A204.1 (cell line): ENCODE measurements at regions not wholly inside any gene's neighbourhood (a gene's known extent, or its start where the extent isn't known, plus 50 kb on each side); places are given as distances from the start of the nearest gene placed in this dataset.
"Not testable (repeated sequence)": the region's sequence is repeated elsewhere in the genome, so short reads cannot be mapped to it uniquely, and the experiment has no call there.

Experiments
- FAIRE-seq: peaks from 2 replicates; lab custom pipeline; 2012; peaks lifted over from hg19 to GRCh38; lab: Jason Lieb, UNC

DNA sequence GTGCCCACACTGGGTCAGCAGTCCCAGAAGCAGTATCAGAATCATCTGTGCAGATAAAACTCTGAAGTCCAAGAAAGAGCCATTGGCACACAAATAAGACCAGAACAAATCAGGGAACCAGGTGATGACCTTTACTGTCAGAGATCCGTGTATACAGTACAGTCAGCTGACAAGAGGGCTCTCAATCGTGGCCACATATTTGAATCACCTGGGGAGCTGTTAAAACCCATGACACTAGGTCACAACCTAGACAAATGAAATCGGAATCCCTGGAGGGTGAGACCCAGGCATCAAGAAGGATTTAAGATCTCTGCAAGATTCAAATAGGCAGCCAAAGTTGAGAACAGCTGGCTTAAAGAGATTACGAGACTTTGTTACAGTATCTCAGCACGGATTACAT is 807.1 kb downstream of the RNF144A start:
- FAIRE-seq, result no peak

DNA sequence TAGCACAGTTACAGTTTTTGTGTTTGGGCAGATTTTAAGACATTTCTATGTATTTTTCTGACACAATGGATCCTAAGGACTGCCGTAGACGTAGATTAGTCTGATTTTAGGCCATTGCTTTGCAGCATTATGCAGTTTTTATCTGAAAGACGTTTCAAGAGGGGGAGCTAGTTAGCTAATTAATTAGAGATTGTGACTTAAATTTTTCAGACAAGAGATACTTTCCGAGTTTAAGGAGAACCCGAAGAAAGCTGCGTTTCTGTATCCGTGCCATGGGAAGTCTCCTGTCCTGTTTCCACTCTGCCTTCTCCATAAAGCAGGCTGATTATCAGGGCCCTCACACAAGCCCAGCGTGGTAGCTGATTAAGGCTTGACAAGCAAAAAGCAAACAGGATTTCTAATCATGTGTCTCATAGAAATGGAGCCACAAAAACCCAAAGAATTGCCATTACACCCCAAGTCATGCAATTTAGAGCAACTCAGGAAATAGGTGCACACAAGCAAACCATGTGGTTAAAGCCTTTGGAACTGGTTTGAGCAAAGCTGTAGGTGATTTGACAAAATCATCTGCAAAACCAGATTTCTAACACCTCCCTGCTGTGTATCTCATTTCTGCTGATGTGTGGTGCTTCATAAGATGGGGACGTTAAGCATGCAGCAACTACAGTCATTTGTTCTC is 808.1 kb downstream of the RNF144A start:
- FAIRE-seq, result no peak

DNA sequence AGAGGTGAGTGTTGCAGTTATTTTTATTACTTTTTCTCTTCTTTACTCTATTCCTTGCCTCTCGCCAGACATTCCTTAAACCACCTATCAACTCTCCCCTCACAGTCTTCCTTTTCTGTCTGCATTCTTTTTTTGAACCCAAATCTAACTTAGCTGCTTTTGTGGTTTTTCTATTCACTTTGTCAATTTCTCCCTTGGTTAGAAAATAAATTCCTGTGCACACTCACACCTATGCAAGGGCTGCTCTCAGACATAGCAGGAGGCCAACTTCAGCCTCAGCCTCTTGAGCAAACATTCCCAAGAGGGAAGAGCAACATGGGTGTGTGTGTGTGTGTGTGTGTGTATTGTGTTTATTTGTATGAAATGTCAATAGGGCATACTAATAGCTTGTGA is 808.6 kb downstream of the RNF144A start:
- FAIRE-seq, result no peak

DNA sequence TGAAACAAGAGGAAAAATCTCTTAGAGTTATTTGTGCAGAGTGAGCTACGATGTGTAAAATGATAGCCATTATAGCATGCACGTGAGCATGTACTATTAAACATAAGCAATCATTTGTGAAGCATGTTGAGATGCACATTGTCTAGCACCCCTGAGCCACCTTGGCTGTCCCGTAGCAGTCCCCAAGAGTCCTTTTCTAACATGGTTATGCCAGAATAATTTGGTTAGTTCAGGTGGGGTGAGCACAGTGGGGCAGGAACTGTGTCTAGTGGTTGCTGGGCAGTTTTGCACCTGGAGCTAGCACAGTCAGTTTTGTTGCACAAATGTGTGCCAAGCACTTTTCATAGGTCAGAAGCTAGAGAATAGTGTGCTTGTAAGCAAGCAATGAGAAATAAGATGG is 809.8 kb downstream of the RNF144A start:
- no peak for FAIRE-seq

DNA sequence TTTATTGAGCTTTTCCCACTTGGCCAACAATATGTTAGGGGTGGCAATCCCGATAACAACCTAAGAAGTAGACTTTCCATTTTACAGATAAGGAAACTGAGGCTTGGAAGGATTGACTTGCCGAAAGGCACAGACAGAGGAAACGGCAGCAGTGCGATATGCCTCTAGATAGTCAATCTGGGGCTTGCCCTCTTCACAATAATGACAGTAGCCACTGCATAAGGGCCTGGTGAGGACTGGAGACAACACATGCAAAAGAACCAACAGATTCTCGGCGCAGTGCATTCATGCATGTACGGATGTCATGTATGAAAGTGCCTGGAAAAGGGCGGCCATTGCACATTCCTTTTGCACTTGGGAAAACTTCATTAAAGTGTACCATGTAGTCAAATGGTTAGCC is 811.2 kb downstream of the RNF144A start:
- FAIRE-seq, result no peak

DNA sequence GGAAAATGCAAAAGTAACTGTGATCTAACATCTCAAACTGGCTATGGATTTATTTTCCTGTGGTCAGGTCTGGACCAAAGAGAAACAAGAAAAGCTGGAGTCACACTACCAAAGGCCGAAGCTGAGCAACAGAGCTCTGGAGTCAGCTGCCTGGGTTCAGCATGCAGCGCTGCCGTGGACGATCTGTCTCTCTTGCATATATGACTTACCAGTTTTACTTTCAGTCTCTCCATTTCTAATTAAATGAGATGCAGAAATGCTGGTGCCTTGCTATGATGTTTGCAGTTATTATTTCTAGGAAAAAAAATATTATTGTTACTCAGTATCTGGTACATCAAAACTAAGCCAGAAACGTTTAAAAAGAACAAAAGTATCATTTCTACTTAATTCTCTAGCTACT is 813.2 kb downstream of the RNF144A start:
- FAIRE-seq, result no peak

DNA sequence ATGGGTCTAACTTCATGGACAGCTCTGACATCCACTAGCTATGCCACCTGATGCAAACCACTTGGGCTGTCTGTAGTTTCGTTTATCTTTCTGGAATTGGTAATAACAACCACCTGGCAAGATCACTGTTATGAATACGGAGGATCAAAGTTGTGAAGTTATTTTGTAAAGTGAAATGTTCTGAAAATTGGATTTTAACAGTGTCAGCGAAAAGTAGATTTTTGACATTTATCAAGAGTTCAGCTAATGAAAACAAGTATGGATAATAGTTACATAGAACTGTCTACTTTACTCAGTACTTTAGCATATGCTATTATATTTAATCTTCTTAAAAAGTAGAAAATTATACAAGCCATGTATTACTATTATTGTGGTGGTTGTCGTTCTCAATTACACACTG is 813.8 kb downstream of the RNF144A start:
- FAIRE-seq, result no peak

DNA sequence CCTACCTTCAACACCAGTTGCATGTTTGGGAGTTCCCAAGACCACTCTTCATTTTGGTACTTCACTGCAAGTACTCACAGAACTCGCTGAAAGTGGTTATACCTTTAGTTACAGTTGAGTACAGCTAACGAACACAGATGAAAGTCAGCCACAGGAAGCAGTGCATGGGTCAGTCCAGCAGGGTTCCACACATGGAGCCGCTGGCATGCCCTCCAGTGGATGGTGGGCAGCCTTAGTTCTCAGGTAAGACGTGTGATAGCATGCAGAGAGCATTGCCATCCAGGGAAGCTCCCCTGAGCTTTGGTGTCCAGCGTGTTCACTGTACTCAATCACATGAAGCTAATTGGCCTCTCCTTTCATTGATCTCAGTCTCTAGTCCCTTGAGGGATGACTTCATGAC is 815.3 kb downstream of the RNF144A start:
- FAIRE-seq, result no peak

DNA sequence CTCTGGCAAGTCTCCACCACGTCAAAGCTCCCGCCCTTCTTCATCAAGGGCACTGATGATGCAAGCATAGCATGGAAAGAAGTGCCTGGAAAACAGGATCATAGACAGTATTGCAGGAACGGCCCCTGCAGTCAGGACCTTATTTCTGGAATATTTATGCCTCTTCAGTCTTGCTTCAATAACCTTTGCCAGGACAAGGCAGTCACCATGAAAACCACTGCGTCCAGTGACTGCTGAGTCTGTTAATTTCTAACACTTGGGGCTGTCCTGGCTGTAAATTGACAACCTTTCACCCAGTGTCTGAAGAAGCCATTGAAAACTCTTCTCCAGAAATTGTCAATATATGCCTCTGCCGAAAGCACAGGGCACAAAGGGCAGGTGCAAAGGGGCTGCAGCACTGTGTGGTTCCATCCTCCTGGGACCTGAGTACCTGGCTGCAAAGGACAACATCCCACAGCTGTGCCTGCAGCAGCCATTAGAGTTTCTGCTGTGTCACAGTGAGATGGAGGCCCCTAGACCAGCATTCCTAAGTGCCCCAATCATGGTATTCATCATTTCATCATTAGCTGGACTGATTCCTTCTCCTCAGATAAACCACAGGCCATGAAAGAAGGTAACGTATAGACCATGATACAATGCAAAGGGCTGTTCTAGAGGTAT is 819.6 kb downstream of the RNF144A start:
- no peak for FAIRE-seq

DNA sequence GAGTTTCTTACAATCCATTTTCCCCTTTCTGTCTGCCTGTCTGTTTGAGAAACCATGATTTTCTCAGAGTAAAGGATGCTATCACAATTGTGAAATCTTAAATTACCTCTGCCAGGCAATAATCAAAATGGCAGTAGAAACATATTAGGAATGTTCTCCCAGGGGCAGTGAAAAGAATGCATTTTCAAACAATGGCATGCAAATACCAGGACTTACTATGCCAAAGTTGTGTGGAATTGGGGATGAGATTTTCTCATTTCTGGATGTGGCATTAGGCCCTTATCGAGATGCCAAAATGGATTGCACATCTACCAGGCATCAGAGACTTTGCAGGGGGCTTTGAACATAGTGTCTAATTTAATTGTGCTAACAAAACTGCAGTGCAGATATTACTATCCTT is 821.4 kb downstream of the RNF144A start:
- no peak for FAIRE-seq

DNA sequence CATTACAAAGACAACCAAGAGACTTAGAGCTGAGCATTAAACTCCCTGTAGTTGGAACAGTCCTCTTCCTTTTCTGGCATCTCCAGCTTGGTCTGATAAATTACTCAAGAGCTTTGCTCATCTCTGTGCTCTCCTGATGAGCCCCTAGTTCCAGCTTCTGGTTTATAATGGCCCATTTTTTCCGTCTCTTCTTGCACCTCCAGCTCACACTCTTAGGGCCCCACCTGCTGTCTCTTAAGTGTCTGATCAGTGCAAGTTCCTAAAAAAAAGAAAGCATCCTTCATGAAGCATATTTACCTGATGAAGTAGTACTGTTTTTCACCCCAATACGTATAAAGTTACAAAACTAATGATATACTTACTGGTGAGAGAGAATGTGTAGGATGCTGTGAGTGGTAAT is 822.9 kb downstream of the RNF144A start:
- no peak for FAIRE-seq

DNA sequence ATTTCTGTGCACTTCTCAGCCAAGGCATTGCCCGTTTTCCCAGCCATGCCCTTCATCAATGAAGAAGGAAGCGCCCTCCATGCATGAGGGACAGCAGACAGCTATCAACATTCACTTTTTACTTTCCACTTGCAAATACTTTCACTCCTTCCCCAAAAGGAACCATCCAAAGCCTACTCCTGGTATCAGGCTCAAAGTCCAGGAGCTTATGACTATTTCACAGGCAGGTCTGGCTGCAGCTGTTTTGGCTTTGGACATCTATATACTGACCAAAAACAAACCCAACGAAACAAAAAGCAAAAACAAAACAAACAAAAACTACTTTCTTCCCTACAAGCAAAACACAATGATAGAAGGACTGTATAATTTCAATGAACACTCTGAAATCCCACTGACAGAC is 825.1 kb downstream of the RNF144A start:
- no peak for FAIRE-seq

DNA sequence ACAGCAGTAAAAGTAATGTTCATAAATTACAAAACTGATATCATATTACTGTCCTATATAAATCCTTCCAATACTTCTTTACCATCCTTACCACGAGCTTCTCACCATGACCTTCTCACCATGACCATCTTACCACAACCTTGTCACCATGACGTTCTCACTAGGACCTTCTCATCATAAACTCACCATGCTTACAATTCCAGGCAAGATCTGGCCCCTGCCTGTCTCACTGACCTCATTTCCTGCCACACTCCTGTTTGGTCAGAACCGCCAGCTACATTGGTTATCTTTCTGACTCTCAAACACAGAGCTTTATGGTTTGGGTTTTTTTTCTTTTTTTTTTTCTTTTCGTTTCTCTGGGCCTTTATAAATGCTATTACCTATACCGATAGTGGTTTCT is 827.6 kb downstream of the RNF144A start:
- FAIRE-seq, result no peak

DNA sequence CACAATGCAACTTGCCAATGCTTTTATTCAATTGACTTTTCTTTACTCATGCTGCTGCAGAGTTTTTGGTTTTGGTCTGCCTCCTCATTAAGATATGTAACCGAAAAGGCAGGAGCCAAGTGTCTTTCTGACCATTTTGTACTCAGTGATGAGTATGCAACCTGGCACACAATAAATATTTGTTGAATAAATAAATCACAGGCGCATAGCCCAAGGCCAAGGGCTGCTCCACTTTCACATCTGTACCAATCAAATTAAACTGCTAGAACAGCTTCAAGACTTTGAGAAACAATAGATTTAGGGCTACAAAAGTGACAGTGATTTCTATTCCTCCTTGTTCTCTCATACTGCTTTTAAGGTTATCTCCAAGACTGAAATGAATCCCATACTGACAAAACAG is 828.2 kb downstream of the RNF144A start:
- no peak for FAIRE-seq

DNA sequence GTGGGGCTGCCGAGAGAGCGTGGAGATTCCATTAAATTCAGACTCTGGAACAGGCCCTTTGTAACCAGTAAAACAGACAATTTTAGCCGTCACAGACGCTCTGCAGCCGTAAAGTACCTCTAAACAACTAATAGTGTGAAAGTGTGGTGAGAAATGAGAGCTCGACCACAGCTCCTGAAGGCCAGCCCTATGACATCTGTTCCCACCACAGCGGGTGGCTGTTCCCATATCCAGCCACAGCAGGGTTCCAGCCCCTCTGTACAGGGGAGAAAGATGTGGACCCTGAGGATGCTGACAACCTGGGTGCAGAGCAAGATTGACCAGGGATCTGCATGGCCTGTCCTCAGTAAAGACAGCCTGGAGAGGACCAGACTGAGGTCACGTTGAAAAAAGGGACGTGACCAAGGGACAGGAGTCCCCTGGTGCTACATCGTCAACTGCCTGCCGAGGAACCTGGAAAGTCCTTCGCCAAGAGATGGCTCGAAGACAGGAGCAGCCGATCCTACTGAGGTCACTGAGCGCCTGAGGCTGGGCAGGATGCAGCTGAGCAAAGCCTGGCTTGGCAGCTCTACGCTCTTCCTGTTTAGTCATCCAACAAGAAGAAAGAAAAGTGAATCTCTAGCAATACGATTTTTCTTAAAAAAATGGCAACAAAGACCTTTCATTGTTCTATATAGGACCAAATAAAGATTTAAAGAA is 831.7 kb downstream of the RNF144A start:
- no peak for FAIRE-seq

DNA sequence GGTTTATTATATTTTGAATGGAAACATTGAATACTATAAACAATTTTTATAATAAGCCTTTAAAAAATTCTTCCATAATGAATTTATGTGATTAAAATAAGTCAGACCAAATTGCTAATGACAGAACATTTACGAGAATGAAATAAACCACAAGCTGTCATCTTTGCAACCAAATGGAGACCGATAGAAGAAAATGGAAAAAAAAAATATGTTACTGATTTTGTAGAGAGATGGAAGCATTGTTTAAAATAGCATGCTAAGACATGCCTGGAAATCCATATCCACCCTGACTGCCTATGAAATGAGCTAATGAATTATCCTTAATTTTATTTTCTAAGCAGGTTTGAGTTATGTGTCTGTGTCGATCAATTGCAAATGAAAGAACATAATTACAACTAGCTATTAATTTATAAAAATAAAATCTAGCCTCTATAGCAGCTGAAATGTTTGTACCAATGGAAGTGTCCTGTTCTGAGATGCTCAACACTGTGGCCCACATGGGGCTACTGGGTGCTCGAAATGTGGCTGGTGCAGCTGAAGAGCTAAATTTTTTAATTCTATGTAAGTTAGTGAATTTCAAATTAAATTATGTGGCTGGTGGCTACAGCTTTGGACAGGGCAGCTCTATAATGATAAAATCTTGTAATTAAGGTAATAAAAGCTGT is 832.8 kb downstream of the RNF144A start:
- no peak for FAIRE-seq

DNA sequence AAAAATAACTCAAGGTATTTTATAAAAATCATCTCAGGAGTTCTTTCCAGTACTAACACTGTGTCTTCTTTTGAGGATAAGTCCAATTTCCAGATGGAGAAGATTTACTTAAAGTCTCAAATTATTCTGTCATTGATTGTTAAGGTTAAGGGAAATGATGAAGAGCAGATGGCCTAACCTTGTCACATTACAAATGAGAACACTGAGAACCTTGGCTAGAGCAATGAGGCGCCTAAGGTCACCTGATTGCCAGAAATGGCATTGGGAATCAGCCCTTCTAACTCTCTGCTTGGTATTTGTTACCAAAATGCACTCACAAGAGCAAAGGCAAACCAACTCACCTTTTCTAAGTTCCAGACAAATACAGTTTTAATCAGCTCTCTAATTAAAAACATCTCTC is 835.1 kb downstream of the RNF144A start:
- FAIRE-seq, result no peak

DNA sequence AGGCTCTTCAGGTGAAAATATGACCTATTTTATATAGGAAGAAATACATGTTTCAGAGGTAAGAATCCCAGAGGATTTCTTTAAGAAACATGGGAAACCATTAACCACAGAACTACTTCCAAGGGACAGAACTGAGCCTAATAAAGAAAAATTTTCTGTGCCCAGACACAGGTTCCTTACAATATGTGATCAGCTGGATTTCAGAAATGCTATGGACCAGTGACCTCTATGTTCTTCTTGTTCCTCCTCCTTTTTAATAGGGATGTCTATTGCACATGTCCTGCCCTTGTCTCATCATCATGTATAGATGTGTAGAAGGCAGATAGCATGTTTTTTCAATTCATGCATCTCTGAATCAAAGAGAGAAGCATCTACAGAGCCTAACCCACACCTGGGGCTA is 836.6 kb downstream of the RNF144A start:
- FAIRE-seq, result no peak

DNA sequence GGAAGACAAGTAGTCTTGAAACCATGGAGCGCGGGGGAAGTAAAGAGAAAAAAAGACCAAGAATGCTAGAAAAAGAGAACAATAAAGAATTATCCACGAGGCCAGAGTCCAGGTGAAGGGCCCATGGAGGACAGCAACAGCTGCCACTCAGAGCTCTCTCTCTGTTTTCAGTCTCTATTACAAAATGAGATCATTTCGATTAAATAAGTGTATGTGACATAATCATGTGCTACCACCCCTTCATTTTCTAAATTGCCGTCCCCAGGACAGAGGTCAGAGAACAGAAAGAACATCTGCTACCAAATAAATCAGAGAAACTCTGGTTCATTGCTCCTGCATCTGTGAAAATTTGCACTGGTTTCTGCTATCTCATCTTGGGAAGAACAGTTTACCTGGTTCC is 838.7 kb downstream of the RNF144A start:
- no peak for FAIRE-seq

DNA sequence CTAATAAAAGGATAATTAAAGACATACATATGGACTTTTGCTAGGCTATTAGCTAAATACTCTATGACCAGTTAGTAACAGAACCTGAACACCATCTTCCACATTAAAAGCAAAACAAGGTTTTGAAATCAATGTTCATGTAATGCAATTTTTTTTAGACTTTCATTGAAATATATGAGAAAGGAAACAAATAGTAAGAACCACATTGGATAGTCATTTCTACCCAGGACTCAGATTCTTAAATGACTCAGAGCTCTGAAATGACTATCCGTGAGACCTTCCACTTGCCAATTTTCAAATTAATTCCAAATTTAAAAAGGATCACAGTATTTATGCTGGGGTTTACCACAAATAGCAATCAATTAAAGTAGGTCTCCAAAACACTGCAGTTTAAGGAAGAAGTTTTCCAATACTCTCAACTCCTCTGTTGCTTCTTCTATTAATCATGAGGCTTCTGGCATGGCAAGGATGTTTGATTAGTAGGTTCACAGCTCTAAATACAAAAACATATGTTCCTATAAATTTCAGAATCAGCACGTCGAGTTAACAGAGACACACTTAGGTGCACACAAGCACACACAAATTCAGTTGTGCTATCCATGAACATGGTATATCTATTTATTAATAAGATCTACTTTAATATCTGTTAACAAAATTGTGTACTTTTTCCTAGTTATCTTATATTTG is 841.0 kb downstream of the RNF144A start:
- no peak for FAIRE-seq

DNA sequence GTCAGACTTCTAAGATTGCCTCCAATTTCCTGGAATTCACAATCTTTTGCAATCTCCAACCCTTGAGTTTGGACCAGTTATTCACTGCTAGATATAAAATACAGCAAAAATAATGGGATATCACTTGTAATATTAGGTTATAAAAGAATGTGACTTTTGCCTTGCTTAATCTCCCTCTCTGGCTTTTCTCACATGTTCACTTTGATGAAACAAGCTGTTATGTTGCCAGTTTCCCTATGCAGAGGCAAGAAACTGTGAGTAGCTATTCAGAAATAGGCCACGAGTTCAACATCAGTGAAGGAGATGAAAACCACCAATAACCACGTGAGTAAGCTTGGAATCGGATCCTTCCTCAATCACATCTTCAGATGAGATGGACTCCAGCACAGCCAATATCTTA is 842.7 kb downstream of the RNF144A start:
- no peak for FAIRE-seq

DNA sequence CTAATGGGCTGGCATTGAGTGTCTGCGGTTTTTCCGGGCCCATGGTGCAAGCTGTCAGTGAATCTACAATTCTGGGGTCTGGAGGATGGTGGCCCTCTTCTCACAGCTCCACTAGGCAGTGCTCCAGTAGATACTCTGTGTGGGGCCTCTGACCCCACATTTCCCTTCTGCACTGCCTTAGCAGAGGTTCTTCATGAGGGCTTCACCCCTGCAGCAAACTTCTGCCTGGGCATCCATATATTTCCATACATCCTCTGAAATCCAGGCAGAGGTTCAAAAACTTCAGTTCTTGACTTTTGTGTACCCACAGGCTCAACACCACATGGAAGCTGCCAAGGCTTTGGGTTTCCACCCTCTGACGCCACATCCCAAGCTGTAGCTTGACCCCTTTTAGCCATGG is 846.2 kb downstream of the RNF144A start:
- FAIRE-seq, result not testable (repeated sequence)

DNA sequence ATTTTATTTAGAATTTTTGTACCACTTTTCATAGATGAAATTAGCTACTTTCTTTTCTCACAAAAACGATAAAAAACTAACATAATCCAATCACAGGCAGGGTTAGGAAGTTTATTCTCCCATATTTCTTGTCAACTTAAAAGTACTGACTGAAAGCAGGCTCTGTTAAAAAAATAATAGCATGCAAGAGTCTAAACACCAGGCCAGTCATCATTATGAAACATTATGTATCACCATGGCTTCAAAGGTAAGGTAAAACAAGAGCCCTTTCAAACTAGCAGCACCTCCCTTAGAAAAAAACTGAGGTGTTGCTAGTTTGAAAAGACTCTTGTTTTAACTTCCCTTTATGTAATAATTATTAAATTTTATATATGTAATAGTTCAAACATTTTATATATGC is 848.0 kb downstream of the RNF144A start:
- no peak for FAIRE-seq
